Nephron (organoid): ENCODE measurements at regions not wholly inside any gene's neighbourhood (a gene's known extent, or its start where the extent isn't known, plus 50 kb on each side); places are given as distances from the start of the nearest gene placed in this dataset.
A peak's percentile ranks its signal among the peaks of the same experiment; 100 is the strongest.

Source experiments
- H3K27ac Mint-ChIP-seq, 3 experiments: 2 replicates each; pipeline ENCODE4 v1.8.0; 2020; ENCODE audit warnings: mixed read lengths in 3 of 3, mild to moderate bottlenecking in 2 of 3, moderate library complexity in 1 of 3
- H3K27me3 Mint-ChIP-seq: 2 replicates; pipeline ENCODE4 v1.8.0; 2021; ENCODE audit warnings: low read depth, mild to moderate bottlenecking, moderate library complexity, mixed read lengths
- H3K36me3 Mint-ChIP-seq: 2 replicates; pipeline ENCODE4 v1.8.0; 2020; ENCODE audit warnings: low read depth, mixed read lengths
- H3K4me1 Mint-ChIP-seq: 2 replicates; pipeline ENCODE4 v1.8.0; 2020; ENCODE audit warnings: mixed read lengths
- H3K4me3 Mint-ChIP-seq, 3 experiments: 2 replicates each; pipeline ENCODE4 v1.8.0; 2020; ENCODE audit warnings: mild to moderate bottlenecking in 3 of 3, mixed read lengths in 3 of 3, moderate library complexity in 2 of 3
- H3K9me3 Mint-ChIP-seq: 2 replicates; pipeline ENCODE4 v1.8.0; 2020; ENCODE audit warnings: mixed read lengths
- CTCF ChIP-seq, 3 experiments: fragments of 200-600 bp; sonication (generic); IDR thresholded peaks; one replicate each; pipeline ENCODE4 v1.5.0; 2021; ENCODE audit warnings: antibody characterized with exemption in 3 of 3; ENCODE audit not compliant: unreplicated experiment in 3 of 3

- Mint-ChIP-seq H3K27me3 (no peaks in the 10 kb centered on the region), H3K36me3 (no peaks in the 10 kb centered on the region)
- TF ChIP-seq CTCF (IDR thresholded peaks at IDR 0.05; ENCODE audit: unreplicated experiment in 3 of 3) = no peak
These were observed 167.8 kb upstream of the POU2AF2 start for GRCh38 chr11:111077530-111078322.

DNA sequence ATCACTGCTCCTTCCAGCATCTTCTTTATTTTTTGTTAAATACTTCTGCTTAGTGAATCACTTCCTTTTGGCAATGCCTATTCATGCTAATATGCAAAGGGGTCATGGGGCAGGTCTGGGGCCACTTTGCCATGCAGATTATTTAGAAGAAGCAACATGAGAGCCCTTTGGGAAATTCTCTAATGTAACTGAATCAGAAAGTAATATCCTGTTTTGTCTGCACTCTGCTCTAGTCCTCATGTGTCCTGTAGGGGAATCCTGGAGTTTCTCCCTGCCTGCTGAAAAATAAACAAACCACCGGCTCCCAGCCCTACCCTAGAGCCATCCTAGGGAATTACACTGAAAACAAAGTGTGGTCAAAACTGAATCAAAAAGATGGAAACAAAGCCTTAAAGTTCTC, 176.5 kb upstream of the POU2AF2 start:
- no peak overlapping the region for H3K4me3 Mint-ChIP-seq
- H3K4me1 Mint-ChIP-seq = no peaks in the 10 kb centered on the region
- no peaks in the 10 kb centered on the region for H3K36me3 Mint-ChIP-seq
- no peak overlapping the region for H3K27ac Mint-ChIP-seq
- peak in 1 of 3 experiments; percentile 11 for TF ChIP-seq CTCF (IDR thresholded peaks at IDR 0.05; ENCODE audit: unreplicated experiment in 3 of 3)
- peaks cover 22% of the 10 kb centered on the region for H3K9me3 Mint-ChIP-seq
- no peaks in the 10 kb centered on the region for H3K27me3 Mint-ChIP-seq

More at GRCh38 chr11:111077530-111078322, 167.8 kb upstream of the POU2AF2 start:
- Mint-ChIP-seq H3K4me1 (peaks cover 18% of the 10 kb centered on the region), H3K4me3 (no peak overlapping the region), H3K27ac (peak overlapping the region in 1 of 3 experiments; percentile 59), H3K9me3 (no peaks in the 10 kb centered on the region)

GRCh38 chr11:111067994-111068393, 177.5 kb upstream of the POU2AF2 start:
- Mint-ChIP-seq H3K4me3 (no peak overlapping the region), H3K27me3 (no peaks in the 10 kb centered on the region), H3K9me3 (peaks cover 22% of the 10 kb centered on the region), H3K36me3 (no peaks in the 10 kb centered on the region), H3K27ac (no peak overlapping the region), H3K4me1 (no peaks in the 10 kb centered on the region)
- TF ChIP-seq CTCF (IDR thresholded peaks at IDR 0.05; ENCODE audit: unreplicated experiment in 3 of 3) = no peak

GRCh38 chr11:111066846-111067245, 178.7 kb upstream of the POU2AF2 start:
- Mint-ChIP-seq H3K27ac (no peak overlapping the region), H3K4me1 (no peaks in the 10 kb centered on the region), H3K27me3 (no peaks in the 10 kb centered on the region), H3K9me3 (peaks cover 22% of the 10 kb centered on the region), H3K36me3 (no peaks in the 10 kb centered on the region), H3K4me3 (no peak overlapping the region)
- no peak for TF ChIP-seq CTCF (IDR thresholded peaks at IDR 0.05; ENCODE audit: unreplicated experiment in 3 of 3)

GRCh38 chr11:111063726-111064517, 181.6 kb upstream of the POU2AF2 start:
- Mint-ChIP-seq H3K27ac (no peak overlapping the region), H3K27me3 (no peaks in the 10 kb centered on the region), H3K9me3 (peaks cover 16% of the 10 kb centered on the region), H3K4me1 (no peaks in the 10 kb centered on the region), H3K36me3 (no peaks in the 10 kb centered on the region), H3K4me3 (no peak overlapping the region)
- no peak for TF ChIP-seq CTCF (IDR thresholded peaks at IDR 0.05; ENCODE audit: unreplicated experiment in 3 of 3)
